NCI-H524 treated with DMSO at 0.1 percent for 48 hours (cell line): ENCODE measurements at regions not wholly inside any gene's neighbourhood (a gene's known extent, or its start where the extent isn't known, plus 50 kb on each side); places are given as distances from the start of the nearest gene placed in this dataset.

Experiments used
- DNase-seq: peaks from one replicate; lab custom pipeline; 2025; lab: John Stamatoyannopoulos, UW

DNA sequence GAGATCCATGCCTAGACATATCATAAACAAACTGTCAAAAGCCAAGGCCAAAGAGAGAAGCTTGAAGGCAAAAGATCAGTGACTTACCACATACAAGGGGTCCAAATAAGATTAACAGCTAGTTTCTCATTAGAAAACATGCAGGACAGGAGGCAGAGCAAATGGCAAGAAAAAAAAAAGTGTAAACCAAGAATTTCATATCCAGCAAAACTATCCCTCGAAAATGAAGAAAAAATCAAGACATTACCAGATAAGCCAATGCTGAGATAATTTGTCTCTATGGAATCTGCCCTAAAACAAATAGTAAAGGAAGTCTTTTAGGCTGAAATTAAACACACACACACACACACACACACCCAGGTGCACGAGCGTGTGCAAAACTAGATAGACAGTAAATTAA, 99.6 kb upstream of the NSMCE3 start:
- DNase-seq, result no peak

DNA sequence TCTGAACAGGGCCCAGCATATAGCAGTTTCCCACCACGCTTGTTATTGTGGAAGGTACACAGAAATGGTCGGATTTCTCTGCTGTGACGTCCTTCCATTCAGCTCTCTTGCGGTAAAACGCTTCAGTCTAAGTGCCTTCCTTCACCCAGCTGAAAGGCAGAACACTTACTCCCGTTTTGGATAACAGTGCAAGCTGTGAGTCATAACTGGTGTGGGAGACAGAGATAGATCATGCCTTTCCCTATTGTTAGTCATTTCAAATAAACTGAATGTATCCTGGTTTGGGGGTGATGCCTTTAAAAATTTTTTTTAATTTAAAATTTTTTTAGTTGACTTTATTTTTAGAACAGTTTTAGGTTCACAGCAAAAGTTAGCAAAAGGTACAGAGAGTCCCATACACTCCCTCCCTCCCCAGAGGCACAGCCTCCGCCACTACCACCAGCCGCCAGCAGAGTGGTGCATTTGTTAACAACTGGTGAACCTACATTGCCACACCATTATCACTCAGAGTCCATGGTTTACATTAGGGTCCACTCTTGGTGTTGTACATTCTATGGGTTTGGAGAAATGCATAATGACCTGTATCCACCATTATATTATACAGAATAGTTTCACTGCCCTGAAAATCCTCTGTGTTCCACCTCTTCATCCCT, 94.9 kb upstream of the NSMCE3 start:
- DNase-seq, result no peak

DNA sequence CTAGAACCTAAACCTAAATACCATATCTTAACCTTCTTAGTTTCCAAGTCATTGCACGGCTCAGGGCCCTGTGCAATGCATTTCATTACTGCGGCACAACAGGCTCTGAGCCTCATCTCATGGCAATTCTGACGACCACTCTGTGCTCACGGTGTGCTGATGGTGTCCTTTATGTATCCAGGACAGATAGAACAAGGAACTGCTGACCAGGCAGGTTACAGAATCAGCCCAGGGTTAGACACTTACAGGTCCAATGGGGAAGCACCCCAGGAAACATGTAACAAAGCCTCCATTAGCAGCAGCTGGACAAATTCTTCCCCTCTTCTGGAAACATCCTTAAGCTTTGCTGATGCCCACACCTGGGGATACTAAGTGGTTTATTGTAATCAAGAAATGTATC, 91.9 kb upstream of the NSMCE3 start:
- no peak for DNase-seq

DNA sequence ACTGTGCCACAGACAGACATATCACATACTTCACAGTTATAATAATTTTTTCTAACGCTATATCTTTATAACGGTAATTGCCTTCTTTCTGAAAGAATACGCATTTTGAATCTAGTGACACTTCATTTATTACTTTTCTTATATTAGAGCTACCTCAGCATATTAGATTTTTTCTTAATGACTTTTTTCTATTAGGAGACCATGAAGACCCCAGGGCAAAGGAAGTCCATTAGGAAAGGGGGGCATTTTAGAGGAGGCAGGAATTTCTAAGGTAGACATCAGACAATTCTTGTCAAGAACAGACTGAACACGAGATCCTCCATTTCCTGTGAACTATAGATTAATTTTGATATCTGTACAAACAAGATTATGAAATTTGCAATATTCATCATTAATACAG, 90.5 kb upstream of the NSMCE3 start:
- DNase-seq, result no peak

DNA sequence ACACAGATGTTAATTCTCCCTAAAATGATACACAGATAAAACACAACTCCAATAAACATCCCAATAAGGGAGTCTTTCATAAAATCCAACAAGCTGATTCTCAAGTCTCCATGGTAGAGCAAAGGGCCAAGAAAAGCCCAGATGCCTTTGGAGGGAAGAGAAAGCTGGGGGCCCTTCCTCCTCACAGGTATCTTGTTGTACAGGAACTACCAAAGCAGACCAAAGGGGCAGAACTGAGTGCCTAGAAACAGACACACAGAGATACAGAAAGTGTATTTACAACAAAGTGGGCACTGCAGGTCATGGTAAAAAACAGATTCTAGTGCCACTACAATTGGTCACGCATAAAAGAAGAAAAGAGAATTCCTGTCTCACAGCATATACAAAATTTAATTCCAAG, 87.2 kb upstream of the NSMCE3 start:
- DNase-seq, result no peak

DNA sequence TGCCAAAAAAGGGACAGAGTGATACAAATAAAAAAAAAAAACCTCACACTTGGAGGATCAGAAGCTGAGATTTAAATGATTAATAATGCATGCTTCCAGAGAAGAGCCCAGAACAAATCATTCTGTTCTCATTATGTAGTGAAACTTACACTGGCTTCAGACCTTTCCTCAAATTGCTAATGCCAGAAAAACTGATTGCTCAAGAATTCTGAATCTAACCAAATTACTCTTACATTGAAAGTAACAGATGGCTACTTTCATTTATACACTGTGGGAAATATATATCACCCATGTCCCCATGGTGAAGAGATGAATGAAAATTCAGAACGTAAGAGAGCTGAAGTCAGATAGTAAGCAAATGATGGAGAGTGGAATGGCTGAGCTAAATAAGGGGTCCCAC, 85.9 kb upstream of the NSMCE3 start:
- DNase-seq, result no peak

DNA sequence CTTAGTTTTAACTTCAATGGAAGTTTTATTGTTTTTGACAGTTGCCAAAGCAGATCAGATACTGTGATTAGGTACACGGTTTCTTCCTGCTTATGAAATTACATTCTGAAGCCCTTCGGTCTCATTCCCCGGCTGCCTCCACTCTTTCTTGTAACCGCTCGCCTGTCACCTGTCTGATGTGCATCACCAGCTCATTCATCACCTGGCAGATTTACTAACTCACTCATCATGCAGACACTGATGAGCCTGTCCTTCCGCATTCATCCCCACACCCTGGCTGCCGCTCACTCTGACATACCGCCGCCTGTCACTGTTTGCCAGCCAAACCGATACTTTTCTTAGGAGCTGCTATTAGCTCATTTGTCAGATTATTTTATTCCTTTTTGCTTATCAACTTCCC, 82.8 kb upstream of the NSMCE3 start:
- DNase-seq, result no peak

DNA sequence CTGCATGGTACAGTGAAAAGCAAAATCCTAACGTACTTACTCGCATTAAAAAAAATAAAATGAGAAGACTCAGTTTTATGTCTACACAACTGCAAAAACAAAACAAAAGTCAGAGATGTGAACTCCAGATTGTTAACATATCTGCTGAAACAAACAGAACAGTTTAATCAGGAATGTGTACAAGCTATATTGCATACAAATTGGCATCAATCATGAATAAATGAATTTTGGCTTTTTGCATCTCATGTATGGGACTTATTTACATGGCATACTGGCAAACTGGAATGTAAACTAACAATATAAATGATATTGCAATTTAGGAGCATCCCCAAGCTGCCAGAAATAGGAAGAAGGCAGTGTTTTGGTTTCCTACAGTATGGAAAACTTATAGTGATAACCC, 79.6 kb upstream of the NSMCE3 start:
- no peak for DNase-seq

DNA sequence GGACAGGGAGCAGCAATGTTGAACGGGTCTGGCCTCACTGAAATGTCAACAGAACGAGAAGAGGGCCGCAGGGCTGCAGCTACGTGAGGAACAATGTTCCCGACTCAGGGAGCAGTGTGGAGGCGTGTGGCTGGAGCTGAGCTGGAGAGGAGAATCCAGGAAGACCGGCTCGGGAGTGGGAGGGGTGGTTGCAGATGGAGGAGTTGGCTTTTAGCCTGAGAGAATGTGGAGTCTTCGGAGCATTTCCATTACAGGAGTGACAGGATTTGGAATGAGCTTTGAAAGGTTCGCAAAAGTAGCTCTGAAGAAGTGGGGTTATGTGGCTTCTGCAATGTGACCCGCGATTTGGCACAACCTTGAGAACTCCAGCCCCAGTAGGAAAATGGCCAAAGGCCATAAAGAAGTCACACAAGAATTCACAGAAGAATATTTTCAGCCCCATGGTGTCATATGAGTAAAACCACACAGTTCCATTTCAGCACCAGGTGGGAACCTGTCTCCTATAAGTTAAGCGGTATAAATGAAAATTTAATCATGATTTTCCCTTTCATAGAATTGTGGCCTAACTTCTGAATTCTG, 78.8 kb upstream of the NSMCE3 start:
- DNase-seq, result no peak

DNA sequence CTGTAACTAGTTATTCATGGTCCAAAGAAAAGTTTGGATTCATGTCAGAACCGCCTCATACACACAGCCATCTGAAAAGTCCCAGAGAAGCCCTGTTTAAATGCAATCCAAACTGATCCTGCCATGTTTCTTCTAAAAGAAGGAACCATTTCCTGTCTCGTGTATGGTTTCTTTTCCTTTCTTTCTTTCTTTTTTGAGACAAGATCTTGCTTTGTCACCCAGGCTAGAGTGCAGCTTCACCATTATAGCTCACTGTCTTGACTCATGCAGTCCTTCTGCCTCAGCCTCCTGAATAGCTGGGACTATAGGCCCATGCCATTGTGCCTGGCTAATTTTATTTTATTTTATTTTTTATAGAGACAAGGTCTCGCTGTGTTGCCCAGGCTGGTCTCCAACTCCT, 77.4 kb upstream of the NSMCE3 start:
- no peak for DNase-seq

DNA sequence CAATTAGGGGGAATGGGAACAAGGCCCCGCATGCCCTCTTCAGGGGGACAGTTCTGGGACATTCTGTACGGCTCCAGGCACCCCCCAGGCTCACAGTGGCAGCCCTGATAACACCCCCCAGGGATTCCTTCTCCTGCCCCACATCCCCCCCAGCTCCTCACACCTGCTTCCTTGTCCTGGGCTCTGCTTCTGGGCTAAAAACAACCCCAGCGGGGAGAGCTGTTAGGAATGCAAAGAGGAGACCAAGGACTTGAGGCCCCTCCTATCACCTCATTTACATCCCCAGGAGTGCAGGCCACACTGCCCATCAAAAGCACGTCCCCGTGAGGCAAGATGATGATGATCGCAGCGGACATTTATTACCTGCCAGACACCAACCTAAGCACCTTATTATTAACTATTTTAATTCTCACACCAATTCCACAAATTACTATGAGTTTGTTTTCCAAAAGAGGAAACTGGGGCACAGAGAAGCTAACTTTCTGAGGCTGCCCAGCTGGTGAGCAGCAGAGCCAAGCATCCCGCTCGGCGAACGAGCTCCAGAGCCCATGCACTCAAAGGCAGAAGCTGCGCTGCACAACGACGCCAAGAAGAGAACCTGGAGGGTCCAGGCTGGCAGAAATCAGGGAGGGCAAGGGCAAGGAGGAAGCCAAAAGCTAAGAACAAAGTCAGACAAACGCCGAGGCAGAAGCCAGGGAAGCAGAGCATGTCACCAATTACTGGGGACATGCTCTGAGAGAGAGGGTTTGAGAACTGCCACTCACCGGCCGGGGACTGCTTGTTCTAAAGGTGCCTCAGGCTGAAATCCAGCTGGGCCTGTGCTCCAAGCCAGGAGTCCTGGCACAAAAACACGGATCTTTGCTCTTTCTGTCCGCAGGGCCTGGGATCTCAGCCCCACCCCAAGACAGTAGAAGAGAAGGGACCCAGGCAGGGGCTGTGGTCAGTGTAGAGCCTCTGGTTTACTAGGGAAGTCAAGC, 76.2 kb upstream of the NSMCE3 start:
- no peak for DNase-seq

DNA sequence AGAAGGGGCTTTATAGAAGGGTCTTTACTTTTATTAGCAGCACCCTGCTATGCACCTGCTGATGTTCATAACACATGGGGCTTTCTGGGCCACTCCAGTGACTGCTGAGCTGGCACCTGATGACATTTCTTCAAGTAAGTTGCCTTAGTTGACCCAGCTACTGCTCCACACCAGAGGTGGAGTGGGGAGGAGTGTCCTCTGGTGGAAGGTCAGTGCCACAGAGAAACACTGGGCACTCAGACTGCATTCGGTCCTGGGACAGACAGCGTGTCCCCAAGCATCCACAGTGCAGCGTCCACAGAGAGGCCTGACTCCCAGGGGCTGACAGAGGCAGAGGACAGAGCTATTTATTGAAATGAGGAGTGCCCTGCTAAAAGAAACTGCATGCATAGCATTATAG, 74.9 kb upstream of the NSMCE3 start:
- no peak for DNase-seq

DNA sequence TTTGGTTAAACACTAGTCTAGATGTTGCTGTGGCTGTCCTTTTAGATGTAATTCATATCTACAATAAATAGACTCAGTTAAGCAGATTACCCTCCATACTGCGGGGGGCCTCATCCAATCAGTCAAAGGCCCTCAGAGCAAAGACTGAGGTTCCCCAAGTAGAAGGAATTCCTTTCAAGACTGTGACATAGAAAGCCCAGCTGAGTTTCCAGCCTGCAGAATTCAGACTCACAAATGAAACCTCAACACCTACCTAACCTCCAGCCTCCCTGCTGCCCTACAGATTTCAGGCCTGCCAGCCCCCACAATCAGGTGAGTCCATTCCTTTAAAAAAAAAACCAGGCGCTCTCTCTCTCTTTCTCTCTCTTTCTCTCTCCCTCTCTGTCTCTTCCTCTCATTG, 73.6 kb upstream of the NSMCE3 start:
- no peak for DNase-seq

DNA sequence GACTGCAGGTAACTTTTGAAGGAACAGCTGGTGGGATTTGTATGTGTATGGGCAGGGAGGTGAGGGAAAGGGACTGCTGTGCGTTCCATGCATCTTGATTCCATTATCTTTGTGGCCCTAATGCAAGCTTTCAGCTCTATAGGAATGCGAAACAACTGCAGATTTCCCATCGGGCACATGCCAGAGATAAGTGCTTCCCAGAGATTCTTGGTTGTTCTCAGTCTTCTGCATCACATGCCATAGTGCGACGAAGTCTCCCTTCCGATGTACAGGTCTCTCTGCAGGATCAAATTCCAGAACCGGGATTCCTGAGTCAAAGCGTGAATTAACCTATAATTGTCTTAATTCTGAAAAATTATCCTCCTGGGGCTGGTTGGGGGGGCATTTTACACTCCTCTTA, 72.6 kb upstream of the NSMCE3 start:
- no peak for DNase-seq

DNA sequence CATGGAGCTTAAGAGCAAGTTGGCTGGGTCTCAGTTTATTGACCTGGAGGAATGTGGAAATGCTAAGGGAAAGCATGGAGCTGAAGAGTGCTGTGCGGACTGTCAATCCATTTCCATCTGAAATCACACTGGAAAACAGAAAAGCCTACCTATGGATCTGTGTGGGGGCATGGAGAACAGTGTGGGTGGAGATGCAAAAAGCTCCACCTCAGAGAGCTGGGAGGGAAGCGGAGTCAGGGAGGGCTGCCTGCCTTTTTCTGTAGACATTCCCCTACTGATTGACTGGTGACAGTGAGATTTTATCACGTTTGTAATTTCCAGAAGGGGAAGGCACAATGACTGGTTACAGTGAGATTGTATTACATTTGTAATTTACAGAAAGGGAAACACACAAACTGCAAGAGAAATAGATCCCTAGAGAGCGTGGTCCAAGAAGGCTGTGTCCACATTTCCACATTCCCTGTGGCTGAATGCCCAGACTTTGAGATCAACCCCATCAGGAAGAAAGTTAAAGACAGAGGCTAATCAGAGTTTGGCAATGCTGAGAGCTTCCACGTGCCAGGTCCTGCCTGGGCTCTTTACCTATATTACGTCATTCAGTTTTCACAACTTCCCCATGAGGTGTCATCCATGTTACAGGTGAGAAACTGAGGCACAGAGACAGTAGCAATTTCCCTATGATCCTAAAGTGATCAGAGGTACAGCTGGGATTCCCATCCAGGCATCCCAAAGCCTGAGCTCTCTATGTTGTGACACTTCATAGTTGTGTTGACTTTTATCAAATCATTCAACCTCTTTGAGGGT, 67.7 kb upstream of the NSMCE3 start:
- DNase-seq, result no peak

DNA sequence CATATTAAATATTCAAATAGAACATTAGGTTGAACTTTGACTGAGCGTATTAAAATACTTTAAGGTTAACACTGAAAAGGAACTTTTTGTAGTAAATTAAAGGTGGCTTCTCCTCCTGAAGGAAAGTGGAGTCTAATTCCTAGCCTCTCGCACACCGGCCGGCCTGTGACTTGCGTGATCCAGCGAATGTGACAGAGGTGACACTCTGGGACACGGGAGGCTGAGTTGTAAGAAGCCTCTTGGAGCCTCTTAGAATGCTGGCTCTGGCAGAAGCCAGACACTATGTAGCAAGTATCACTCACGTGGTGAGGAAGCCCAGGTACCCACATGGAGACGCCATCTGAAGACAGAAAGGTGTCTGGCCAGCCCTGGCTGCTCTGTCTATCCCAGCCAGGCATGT, 64.9 kb upstream of the NSMCE3 start:
- DNase-seq, result no peak

DNA sequence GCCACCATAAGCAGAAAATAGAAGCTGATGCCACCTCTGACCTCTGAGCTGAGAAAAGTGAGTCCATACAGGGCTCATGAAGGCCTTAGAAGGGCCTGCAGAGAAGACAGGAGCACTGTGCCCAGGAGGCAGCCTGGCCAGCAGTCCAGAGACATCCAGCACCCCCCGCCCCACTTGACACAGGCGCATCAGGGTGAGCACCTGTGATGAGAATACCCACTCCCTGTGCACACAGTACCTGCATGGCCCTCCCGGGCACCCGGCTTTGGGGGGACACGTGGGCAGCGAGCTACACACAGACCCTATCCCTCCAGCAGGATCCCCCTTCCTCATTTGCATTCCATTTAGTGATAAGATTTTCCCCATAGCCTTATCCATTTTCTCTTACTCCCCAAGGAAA, 63.6 kb upstream of the NSMCE3 start:
- no peak for DNase-seq

DNA sequence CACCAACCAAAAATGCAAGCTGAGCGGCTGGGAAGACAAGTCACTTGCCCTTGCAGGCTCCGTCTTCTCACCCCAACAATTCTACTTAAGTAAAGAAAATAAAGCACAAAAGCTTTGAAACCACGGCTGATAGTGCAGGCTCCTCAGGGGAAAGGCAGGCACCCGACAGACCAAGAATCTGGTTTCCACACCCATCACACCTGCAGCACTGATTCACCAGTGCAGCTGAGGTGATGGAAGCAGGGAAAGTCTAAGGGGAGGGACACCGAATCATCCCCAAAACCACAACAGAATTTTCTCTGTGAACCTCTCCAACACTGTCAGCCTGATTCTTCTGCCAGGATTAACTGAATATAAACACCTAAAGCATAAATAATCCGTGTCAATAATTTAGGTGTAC, 62.0 kb upstream of the NSMCE3 start:
- DNase-seq, result no peak

DNA sequence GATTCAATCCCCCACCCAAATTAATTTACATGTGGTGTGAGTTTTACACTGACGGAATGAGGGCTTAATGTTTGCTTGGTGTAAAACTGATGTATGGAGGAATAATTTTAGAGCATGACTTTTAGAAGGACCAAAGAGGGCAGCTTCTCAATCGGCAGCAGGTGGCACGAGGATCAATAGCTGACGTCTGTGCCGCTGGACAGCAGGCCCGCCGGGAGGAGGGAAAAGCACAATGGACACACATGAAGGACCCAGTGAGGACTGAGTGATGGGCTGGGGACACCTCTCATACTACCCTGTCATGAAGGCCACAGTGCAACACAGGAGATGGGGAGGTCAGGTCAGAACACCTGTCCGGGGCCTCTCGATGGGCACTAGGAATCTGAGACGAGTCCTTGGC, 61.4 kb upstream of the NSMCE3 start:
- DNase-seq, result no peak

DNA sequence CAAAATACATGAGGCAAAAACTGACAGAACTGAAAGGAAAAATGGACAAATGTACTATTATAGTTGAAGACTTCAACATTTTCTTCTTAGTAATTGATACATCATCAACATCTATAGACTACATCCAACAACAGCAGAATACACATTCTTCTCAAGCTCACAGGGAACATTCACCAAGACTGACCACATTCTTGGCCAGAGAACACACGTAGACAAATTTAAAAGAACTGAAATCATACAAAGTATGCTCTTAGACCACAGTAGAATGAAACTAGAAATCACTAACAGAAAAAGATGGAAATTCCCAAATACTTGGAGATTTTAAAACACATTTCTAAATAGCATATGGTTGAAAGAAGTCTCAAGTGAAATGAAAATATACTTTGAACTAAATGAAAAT, 55.1 kb upstream of the NSMCE3 start:
- DNase-seq, result no peak

DNA sequence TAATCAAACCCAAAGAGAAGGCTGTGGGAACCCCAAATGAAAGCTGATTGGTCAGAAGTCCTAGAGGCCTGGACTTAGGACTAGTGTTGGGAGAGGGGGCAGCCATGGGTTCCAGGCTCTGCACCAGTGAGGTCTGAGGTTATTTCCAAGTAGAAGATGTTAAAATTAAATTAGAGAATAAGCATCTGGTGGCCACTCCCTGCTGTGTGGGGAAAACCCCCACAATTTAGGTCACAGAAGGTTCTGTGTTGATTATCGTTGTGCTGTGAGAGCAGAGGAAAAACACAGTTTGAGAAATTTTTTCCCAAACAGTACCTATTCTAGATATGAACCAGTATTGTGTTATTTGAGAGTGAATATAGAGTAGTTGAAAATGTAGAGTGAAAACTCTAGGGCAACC, 53.9 kb upstream of the NSMCE3 start:
- no peak for DNase-seq

DNA sequence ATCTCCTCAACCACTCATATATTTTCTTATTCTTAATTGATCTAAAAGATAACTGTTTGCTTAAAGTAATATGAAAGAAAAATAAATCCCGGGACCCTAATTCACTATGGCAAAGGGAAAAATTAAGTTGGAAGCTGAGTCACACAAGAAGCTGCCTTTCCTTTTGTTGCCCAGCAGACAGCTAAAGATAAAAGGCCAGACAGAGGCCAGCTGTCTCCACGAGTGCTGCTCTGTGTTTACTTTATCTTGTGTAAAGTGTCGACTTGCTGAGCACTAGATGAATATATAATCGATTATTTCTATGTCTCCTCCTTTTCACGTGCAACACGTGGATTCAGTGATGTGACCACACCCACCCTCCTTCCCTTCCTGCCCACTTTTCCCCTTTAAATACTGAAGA, 52.8 kb upstream of the NSMCE3 start:
- DNase-seq, result no peak

DNA sequence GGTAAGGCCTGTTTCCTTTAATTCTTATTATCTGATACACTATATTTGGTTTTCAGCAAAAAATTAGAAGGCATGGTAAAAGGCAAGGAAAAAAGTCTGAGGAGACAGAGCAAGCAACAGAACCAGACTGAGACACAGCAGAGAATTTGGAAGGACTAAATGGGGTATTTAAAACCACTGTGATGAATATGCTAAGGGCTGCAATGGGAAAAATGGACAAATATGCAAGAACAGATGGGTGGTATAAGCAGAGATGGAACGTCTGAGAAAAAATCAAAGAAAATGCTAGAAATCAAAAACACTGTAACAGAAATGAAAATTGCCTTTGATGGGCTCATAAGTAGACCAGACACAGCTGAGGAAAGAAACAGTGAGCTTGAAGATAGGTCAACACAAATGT, 50.8 kb upstream of the NSMCE3 start:
- no peak for DNase-seq
